CD4-positive, alpha-beta T cell treated with Interleukin-17A for 4 hours (primary cell): ENCODE measurements at regions not wholly inside any gene's neighbourhood (a gene's known extent, or its start where the extent isn't known, plus 50 kb on each side); places are given as distances from the start of the nearest gene placed in this dataset.
"Not testable (repeated sequence)": the region's sequence is repeated elsewhere in the genome, so short reads cannot be mapped to it uniquely, and the experiment has no call there.

Experiments used
- DNase-seq: peaks from one replicate; pipeline ENCODE4 v3.0.0-alpha.2; 2020; ENCODE audit warnings: mixed read lengths

DNA sequence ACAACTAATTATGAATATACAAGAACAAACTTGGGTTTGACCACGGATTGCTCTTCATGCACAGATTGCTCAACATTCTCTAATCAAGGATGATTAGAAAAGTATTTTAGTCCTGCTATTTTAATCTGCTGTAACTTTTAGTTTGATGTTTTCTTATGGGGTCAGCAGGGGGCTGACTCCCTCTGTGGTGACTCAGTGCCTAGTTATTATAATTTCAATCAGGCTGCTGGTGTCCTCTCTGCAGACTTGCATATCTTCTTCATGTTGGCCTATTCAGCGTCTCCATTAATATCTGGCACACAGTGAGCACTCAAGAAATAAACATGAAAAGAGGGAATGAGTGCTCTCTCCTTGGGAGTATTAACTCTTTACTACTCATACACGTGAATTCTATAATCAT is 223.8 kb upstream of the DDI1 start:
- DNase-seq = no peak

DNA sequence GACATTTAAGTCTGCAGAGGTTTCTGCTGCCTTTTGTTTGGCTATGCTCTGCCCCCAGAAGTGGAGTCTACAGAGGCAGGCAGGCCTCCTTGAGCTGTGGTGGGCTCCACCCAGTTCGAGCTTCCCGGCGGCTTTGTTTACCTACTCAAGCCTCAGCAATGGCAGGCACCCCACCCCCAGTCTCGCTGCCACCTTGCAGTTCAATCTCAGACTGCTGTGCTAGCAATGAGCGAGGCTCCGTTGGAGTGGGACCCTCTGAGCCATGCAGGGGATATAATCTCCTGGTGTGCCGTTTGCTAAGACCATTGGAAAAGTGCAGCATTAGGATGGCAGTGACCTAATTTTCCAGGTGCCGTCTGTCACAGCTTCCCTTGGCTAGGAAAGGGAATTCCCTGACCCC is 216.1 kb upstream of the DDI1 start:
- not testable (repeated sequence) for DNase-seq

GRCh38 chr11:103824116-103824515 is 212.3 kb upstream of the DDI1 start:
- no peak for DNase-seq

GRCh38 chr11:103825469-103825868 is 211.0 kb upstream of the DDI1 start:
- DNase-seq = no peak

DNA sequence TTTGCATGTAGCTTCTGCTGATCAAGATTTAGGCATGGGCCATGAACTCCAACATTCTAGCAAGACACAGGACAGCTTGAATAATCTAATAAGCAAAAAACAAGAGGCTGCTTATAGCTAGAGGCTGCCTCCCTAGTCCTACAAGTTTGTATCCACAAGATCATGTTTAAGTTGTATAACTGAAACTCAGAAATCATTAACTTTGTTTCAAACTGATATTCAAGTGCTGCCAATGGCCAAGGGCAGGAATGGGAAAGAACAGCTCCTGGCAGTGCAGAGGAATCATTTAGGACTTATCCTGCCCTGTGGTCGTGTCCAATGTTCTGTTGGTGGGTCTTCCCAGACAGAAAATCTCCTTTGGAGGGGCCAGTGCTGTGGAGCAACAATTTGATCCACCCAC is 209.6 kb upstream of the DDI1 start:
- no peak for DNase-seq

DNA sequence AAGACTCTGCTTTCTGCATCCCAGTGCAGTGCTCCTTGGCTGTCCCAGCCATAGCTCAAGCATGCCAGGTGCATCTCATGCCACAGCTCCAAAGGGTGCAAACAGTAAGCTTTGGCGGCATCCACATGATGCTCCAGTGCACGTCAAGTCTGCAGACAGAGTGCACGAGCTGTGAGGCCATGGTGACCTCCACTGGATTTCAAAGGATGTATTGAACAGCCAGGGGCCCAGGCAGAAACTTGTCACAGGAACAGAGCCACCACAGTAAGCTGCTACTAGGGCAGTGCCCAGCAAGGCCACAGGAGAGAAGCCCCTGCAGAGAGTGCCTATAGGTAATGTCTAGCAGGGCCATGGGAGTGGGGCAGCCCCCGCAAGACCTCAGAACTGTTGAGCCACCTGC is 206.8 kb upstream of the DDI1 start:
- no peak for DNase-seq

GRCh38 chr11:103830205-103830604 is 206.2 kb upstream of the DDI1 start:
- DNase-seq = no peak

- DNase-seq = no peak
These were observed 203.7 kb upstream of the DDI1 start for GRCh38 chr11:103832762-103833161.

GRCh38 chr11:103842191-103842590 is 194.2 kb upstream of the DDI1 start:
- DNase-seq = no peak

DNA sequence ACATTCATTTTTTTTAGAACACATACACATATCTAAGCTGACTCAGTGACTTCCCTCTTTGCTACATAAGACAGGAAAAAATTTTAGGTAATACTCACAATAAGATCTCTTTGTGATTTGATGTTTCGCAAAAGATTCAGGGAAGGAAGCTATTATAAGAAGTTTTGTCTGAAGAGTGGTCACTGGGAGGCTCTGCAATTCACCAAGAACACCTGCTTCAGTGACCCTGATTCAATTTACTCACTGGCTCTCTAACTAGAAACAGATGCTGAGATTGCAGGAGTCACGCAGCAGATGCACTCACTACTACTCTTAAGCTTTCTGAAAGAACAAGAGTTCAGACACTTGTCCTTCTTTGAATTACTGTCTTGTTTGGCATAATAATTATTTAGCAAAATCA is 193.6 kb upstream of the DDI1 start:
- DNase-seq = no peak

GRCh38 chr11:103844327-103845215 is 191.9 kb upstream of the DDI1 start:
- DNase-seq = no peak

DNA sequence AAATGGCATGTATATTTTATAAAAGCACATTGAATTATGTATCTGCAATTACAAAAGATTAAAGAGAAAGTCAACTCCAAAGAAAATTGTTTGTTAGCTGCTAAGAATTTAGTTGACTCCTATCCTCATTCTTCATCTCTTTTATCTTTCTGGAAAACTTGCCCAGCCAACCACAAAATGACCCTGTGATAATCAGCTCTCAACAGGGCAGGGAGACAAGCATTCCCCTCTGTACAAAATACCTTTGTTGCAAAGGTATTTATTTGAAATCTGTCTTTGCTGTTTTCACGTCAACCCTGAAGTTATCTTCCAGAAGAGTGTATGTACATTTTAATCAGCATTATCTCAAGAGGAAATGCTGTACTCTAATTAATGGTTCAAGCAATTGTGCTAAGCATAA is 191.1 kb upstream of the DDI1 start:
- no peak for DNase-seq

GRCh38 chr11:103848686-103849085 is 187.8 kb upstream of the DDI1 start:
- no peak for DNase-seq

DNA sequence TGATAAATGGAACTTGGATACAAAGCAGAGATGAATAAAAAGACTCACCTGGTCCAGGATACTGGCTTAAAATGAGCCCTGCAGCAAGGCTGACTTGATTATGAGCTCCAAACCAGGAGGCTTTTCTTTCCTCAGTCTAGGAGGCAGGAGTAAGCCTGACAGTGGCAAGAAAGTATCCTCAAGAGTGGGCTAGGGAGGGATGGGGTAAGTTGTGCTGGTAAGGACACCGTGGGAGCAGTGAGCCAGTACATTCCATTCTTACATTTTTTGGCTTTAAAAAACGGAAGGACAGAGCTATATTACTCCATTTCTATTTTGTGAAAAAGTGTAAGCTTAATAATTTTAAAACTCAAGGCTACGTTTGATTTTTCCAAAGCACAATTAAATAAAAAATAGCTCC is 187.1 kb upstream of the DDI1 start:
- DNase-seq = no peak

DNA sequence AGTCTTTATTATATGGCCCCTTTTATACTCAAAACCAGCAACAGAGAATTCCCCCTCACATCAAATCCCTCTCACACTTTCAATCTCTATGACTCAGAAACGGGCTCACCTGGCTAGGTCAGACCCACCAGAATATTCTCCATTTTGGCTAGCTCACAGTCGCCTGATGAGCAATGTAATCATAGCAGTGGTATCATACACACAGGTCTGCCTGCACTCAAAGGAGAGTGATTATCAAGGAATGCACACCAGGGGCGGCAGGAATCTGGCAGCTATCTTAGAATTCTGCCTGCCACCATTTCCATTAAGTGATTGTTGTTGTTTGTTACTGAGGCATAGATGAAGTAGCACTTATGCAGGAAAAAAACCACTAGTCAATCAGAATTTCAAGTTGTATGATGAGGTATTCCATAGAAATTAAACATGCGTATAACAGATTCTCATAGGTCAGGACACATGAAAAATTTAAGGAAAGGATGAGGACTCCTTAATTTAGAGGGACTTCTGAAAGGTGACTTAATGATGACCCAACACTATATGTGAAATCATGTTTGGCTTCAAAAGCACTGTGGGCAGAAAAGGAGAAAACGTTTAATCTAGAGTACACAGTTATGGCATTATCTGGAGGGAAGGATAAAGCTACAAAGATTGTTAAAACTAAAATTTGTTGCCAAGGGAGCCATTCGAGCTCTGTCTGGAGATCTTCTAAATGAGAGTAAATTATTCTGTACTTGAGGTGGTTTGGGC is 185.8 kb upstream of the DDI1 start:
- DNase-seq = no peak

DNA sequence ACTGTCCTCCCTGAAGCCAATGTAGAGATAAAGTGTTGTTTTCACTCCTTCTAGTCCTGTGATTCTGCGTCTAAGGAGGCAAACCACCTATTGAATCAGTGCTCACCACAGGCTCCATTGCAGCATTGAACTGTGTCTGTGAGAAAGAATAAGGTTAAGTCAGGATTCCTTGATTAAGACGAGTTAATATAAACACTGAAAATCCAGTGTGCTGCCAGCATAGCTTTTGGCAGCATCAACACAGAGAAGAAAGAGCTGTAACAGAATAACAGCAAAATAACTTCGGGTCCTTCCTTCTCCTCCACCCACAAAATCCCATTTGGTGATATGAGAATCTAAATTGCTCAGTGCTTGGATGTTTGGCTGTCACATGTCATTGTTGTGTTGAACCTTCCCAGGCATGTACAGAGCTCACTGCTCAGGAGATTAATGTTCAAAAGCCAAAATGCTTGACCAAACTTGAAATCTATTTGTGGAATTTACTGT is 185.2 kb upstream of the DDI1 start:
- no peak for DNase-seq
